T-helper 2 cell treated with Interferon-gamma antibody and Interleukin-4, amounts not matched to agents 5 μg/mL and 100 μg/mL, for 36 hours (primary cell): ENCODE measurements at regions not wholly inside any gene's neighbourhood (a gene's known extent, or its start where the extent isn't known, plus 50 kb on each side); places are given as distances from the start of the nearest gene placed in this dataset.
A peak's percentile ranks its signal among the peaks of the same experiment; 100 is the strongest.
"Not testable (repeated sequence)": the region's sequence is repeated elsewhere in the genome, so short reads cannot be mapped to it uniquely, and the experiment has no call there.

ENCODE experiments used
- DNase-seq: peaks from one replicate; pipeline ENCODE4 v3.0.0; 2021; ENCODE audit warnings: low spot score
- H3K27ac Mint-ChIP-seq: one replicate; pipeline ENCODE4 v1.8.0; 2021; ENCODE audit warnings: mild to moderate bottlenecking, mixed read lengths
- H3K27me3 Mint-ChIP-seq: one replicate; pipeline ENCODE4 v1.8.0; 2021; ENCODE audit warnings: low read depth, mixed read lengths
- H3K36me3 Mint-ChIP-seq: one replicate; pipeline ENCODE4 v1.8.0; 2021; ENCODE audit warnings: low read depth, mixed read lengths
- H3K4me1 Mint-ChIP-seq: one replicate; pipeline ENCODE4 v1.8.0; 2021; ENCODE audit warnings: low read depth, mixed read lengths
- H3K4me3 Mint-ChIP-seq: one replicate; pipeline ENCODE4 v1.8.0; 2022; ENCODE audit warnings: mild to moderate bottlenecking, moderate library complexity, mixed read lengths
- H3K9me3 Mint-ChIP-seq: one replicate; pipeline ENCODE4 v1.8.0; 2021; ENCODE audit warnings: mixed read lengths

DNA sequence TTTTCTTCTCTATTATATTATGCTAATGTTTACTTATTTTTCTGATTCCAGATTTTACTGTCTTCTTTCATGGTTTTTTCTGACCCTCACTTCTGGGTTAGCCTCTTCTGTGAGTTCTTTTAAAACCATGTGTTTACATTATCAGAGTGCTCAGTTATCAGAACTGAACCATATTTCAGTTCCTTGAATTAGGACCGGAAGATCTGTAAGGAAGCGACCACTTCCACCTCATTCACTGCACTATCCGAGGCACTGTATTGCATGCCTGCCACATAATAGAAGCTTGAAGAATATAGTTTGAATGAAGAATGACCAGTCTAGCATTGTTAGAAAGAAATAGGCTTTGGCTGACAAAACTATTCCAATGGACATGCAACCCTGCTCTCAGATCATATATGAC is 281.0 kb upstream of the DEPDC1 start:
- H3K4me1 Mint-ChIP-seq = no peaks in the 10 kb centered on the region

DNA sequence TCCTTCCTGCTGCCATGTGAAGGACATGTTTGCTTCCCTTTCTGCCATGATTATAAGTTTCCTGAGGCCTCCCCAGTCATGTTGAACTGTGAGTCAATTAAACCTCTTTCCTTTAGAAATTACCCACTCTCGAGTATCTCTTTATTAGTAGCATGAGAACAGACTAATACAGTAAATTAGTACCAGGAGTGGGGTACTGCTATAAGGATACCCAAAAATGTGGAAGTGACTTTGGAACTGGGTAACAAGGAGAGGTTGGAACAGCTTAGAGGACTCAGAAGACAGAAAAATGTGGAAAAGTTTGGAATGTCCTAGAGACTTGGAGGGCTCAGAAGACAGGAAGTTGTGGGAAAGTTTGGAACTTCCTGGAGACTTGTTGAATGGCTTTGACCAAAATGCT is 283.0 kb upstream of the DEPDC1 start:
- not testable (repeated sequence) for H3K4me3 Mint-ChIP-seq, DNase-seq, H3K4me1 Mint-ChIP-seq, H3K27ac Mint-ChIP-seq, H3K27me3 Mint-ChIP-seq, H3K36me3 Mint-ChIP-seq
- H3K9me3 Mint-ChIP-seq = peaks cover 37% of the 10 kb centered on the region

More for the DNA sequence above, 281.0 kb upstream of the DEPDC1 start:
- H3K27me3 Mint-ChIP-seq = no peaks in the 10 kb centered on the region
- no peaks in the 10 kb centered on the region for H3K36me3 Mint-ChIP-seq
- H3K4me3 Mint-ChIP-seq = no peak overlapping the region
- no peak for DNase-seq
- H3K9me3 Mint-ChIP-seq = peaks cover 38% of the 10 kb centered on the region
- no peak overlapping the region for H3K27ac Mint-ChIP-seq

DNA sequence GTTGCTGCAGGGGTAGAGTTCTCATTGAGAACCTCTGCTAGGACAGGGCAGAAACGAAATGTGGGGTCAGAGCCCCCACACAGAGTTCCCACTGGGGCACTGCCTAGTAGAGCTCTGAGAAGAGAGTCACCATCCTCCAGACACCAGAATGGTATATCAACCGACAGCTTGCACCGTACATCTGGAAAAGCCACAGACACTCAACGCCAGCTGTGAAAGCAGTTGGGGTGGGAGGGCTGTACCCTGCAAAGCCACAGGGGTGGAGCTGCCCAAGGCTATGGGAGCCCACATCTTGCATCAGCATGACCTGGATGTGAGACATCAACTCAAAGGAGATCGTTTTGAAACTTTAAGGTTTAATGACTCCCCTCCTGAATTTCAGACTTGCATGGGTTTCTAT is 284.0 kb upstream of the DEPDC1 start:
- H3K27ac Mint-ChIP-seq = no peak overlapping the region
- no peak overlapping the region for H3K4me3 Mint-ChIP-seq
- H3K9me3 Mint-ChIP-seq = peaks cover 37% of the 10 kb centered on the region
- DNase-seq = no peak
- H3K36me3 Mint-ChIP-seq = no peaks in the 10 kb centered on the region
- no peaks in the 10 kb centered on the region for H3K4me1 Mint-ChIP-seq
- H3K27me3 Mint-ChIP-seq = no peaks in the 10 kb centered on the region

DNA sequence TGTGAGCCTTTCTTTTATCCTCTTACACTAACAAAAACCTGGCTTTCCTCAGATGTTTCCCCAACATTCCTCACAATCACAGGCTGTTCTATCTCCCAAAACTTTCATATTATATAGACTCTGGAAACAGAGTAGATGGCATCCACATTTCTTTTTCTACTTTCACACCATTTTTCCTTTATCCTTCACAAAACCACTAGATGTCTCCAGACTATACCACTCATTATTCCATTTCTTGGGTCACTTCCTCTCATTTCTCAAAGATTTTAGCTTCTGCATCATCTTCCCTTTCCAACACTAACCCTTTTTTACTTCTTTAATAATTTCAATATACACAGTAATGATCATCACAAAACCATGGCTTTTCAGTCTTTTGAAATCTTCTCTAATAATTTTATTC is 286.0 kb upstream of the DEPDC1 start:
- no peaks in the 10 kb centered on the region for H3K27me3 Mint-ChIP-seq
- no peak for DNase-seq
- no peaks in the 10 kb centered on the region for H3K36me3 Mint-ChIP-seq
- H3K27ac Mint-ChIP-seq = no peak overlapping the region
- peaks cover 37% of the 10 kb centered on the region for H3K9me3 Mint-ChIP-seq
- no peak overlapping the region for H3K4me3 Mint-ChIP-seq
- no peaks in the 10 kb centered on the region for H3K4me1 Mint-ChIP-seq

DNA sequence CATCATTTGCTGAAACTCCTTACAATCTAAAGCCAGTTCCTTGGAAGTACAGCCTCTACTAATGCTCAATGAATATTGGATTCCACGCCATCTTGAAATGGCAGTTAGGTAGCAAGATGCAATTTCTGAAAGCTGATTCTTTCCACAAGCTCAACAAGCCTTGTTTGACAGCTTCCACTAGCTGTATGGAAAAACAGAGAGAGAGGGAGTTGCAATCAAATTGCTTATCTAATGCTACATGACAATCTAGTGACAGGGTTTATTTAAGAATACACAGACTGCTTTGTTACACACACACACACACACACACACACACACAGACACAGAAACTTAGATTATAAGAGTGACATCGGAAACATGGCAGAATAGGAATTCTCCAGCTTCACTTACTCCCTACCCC is 288.4 kb upstream of the DEPDC1 start:
- no peak for DNase-seq
- no peaks in the 10 kb centered on the region for H3K27me3 Mint-ChIP-seq
- no peak overlapping the region for H3K4me3 Mint-ChIP-seq
- H3K4me1 Mint-ChIP-seq = peaks cover 1% of the 10 kb centered on the region
- no peaks in the 10 kb centered on the region for H3K36me3 Mint-ChIP-seq
- H3K9me3 Mint-ChIP-seq = peaks cover 28% of the 10 kb centered on the region
- no peak overlapping the region for H3K27ac Mint-ChIP-seq

DNA sequence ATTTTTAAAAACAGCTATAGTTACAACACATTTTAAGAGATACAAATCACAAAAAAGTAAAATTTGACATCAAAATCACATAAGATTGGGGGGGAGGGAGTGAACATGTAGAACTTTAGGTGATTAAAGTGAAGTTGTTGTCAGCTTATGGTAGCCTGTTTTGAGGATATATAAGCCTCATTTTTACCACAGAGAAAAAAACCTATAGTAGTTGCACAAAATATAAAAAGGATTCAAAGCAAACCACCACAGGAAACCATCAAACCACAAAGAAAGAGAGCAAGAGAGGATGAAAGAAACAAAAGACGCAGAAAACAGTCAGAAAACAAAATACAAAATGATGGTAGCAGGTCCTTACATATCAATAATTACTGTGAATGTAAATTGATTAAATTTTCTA is 291.9 kb upstream of the DEPDC1 start:
- Mint-ChIP-seq H3K27me3 (no peaks in the 10 kb centered on the region), H3K27ac (peak overlapping the region; percentile 5), H3K4me1 (peaks cover 1% of the 10 kb centered on the region), H3K36me3 (no peaks in the 10 kb centered on the region), H3K9me3 (no peaks in the 10 kb centered on the region), H3K4me3 (no peak overlapping the region)
- no peak for DNase-seq

DNA sequence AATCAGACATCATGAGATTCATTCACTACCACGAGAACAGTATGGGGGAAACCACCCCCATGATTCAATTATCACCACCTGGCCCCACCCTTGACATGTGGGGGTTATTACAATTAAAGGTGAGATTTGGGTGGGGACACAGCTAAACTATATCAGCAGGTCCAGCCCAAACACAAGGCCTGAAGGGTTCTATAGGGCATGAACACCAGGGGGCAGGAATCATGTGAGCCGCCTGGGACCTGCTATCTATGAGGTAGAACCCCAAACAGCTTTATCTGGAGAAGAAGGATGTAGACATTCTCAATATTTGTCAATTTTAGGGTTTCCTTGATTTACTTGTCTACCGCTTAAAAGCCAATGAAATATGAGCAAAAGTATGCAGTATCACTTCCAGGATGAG is 294.9 kb upstream of the DEPDC1 start:
- Mint-ChIP-seq H3K4me1 (peaks cover 1% of the 10 kb centered on the region), H3K9me3 (no peaks in the 10 kb centered on the region), H3K4me3 (no peak overlapping the region), H3K27ac (no peak overlapping the region), H3K27me3 (no peaks in the 10 kb centered on the region), H3K36me3 (no peaks in the 10 kb centered on the region)
- no peak for DNase-seq

DNA sequence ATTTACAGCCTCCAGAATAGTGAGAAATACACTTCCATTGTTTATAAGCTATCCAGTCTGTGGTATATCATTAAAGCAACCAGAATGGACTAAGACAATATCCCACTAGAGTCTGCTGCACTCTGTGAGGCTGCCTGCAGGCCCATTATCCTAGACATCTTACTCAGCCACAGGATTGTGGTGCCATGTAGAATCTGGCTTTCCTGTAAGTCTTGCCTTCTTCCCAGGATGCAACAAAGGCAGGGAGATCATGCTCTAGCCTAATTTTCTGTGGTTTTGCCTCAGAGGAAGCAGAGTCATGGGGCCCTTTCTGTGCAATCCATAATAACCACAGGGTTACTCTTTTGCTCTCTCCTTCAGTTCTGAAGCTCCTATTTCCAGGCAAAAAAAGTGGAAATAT is 299.1 kb upstream of the DEPDC1 start:
- H3K27me3 Mint-ChIP-seq = no peaks in the 10 kb centered on the region
- H3K4me3 Mint-ChIP-seq = no peak overlapping the region

DNA sequence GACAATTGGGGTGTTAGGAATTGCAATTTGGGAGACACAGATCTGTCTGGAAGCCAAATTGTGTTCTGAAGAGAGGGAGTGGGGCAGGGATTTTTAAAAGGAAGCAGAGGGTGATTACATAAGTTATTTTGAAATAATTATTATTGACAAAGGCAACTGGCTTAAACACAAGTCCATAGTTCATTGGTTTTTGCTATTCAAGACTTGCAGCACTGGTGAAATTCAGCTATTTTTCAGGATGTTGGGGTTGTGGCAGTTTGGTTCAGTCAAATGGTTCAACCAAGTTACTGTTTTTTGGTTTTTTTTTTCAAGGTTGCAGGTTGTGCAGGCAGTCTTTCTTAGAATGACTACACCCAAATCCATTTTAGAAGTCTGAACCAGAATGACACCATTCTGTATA is 300.0 kb upstream of the DEPDC1 start:
- H3K36me3 Mint-ChIP-seq = no peaks in the 10 kb centered on the region
- H3K27me3 Mint-ChIP-seq = no peaks in the 10 kb centered on the region
- H3K27ac Mint-ChIP-seq = no peak overlapping the region
- DNase-seq = no peak
- no peak overlapping the region for H3K4me3 Mint-ChIP-seq
- H3K4me1 Mint-ChIP-seq = peaks cover 2% of the 10 kb centered on the region
- no peaks in the 10 kb centered on the region for H3K9me3 Mint-ChIP-seq

More for the DNA sequence above, 299.1 kb upstream of the DEPDC1 start:
- H3K9me3 Mint-ChIP-seq = no peaks in the 10 kb centered on the region
- peaks cover 2% of the 10 kb centered on the region for H3K4me1 Mint-ChIP-seq
- no peak overlapping the region for H3K27ac Mint-ChIP-seq
- DNase-seq = no peak
- H3K36me3 Mint-ChIP-seq = no peaks in the 10 kb centered on the region

DNA sequence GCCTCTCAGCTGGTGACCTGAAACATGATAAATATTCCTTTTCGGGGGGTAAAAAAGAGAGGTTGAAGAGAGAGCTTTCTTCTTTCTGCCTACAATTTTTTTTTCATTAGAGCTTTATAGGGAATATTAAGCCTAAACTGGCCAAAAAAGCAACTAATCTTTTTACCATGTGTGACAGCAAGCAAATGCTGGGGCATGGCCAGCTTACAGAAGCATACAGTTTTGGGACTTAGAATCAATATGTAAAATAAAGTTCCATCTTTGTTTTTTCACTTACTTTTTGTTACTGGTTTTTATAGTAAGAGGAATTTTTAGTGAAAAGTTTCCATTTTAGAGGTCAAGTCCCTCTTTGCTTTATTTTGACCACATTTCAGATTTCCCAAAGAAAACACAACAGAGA is 301.2 kb upstream of the DEPDC1 start:
- Mint-ChIP-seq H3K4me1 (peaks cover 2% of the 10 kb centered on the region), H3K27me3 (no peaks in the 10 kb centered on the region), H3K9me3 (no peaks in the 10 kb centered on the region), H3K4me3 (no peak overlapping the region), H3K36me3 (no peaks in the 10 kb centered on the region), H3K27ac (no peak overlapping the region)
- DNase-seq = no peak

DNA sequence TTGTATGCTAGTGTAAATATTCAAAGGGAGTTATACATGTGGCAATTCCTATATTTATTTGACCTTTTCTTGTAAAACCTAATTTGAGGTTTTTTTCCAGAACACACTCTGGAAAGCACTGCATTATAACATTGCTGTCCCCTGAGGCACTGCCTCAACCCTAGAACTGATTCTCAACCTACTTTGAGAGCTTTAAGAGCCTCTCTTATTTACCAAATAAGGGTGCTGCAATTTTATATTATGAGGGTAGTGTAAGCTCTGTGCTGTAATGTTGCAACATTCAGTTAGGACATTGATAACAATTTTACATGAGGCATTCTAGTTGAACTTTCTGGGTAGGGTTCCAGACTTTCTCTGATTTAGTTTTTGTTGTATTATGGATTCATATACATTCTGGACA is 302.2 kb upstream of the DEPDC1 start:
- no peak overlapping the region for H3K27ac Mint-ChIP-seq

DNA sequence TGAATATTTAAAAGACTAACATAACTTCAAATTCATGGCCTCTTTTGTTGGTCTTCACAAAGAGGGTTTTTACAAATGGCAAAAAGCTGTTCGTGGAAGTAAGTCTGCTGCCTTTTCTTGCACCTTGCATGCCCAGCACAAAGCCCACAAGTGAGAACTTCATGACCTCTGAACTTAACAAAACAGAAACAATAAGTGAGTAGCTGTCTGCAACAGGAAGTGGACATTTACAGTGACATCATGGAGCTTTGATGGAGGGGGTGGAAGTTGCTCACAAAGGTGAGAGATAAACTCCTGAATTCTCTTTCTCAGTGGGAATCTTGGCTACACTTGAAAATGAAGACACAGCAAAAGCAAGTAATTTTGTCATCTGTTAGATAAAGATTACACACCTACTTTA is 303.3 kb upstream of the DEPDC1 start:
- Mint-ChIP-seq H3K4me3 (no peak overlapping the region), H3K4me1 (peaks cover 2% of the 10 kb centered on the region), H3K36me3 (no peaks in the 10 kb centered on the region), H3K9me3 (no peaks in the 10 kb centered on the region), H3K27me3 (no peaks in the 10 kb centered on the region), H3K27ac (no peak overlapping the region)
- DNase-seq = no peak

More for the DNA sequence above, 302.2 kb upstream of the DEPDC1 start:
- no peaks in the 10 kb centered on the region for H3K36me3 Mint-ChIP-seq
- H3K27me3 Mint-ChIP-seq = no peaks in the 10 kb centered on the region
- no peaks in the 10 kb centered on the region for H3K9me3 Mint-ChIP-seq
- no peak overlapping the region for H3K4me3 Mint-ChIP-seq
- H3K4me1 Mint-ChIP-seq = peaks cover 2% of the 10 kb centered on the region
- no peak for DNase-seq

DNA sequence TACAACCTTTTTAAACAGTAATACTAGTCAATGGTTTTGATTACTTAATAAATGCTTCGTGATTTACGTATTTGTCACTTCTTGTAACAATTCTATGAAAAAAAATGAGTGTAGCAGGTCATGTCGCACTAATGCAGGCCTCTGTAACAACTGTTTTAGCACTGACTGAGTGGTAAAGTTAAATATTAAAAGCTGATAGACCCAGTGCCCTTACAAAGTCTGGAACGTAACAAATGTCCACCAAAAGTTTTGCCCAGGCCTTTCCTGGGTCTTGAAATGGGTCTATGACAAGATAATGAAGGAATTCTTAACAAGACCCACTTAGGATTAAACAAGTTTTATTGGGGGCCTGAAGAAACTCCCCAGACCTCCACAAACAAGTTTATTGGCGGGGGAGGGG is 304.6 kb upstream of the DEPDC1 start:
- H3K27ac Mint-ChIP-seq = no peak overlapping the region
- H3K4me1 Mint-ChIP-seq = peaks cover 2% of the 10 kb centered on the region
- H3K27me3 Mint-ChIP-seq = no peaks in the 10 kb centered on the region
- no peak for DNase-seq
- no peaks in the 10 kb centered on the region for H3K9me3 Mint-ChIP-seq
- H3K36me3 Mint-ChIP-seq = no peaks in the 10 kb centered on the region
- H3K4me3 Mint-ChIP-seq = no peak overlapping the region

DNA sequence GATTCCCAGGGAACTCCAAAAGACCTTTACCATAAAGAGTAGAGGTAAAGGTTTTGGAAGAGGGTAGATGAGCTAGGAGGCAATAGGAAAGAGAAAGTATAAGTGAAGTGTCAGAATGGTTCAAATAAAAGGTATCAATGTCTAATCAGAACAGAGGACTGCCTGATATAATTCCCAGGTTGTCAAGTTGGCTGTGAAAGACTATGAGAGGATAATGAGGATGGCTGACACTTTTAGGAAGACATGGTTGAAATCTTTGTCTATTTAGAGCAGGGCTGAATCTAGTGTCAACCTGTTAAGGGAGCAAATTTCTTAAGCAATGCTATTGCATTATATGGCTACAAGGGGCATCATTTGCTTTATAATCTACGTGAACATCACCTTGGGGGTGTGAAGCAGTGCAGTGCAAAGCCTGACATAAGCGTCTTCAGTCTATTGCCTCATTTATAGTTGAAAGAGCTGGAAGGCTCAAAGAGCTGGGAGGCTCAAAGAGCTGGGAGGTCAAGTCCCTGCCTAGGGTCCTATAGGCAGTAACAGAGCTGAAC is 308.3 kb upstream of the DEPDC1 start:
- no peaks in the 10 kb centered on the region for H3K27me3 Mint-ChIP-seq

DNA sequence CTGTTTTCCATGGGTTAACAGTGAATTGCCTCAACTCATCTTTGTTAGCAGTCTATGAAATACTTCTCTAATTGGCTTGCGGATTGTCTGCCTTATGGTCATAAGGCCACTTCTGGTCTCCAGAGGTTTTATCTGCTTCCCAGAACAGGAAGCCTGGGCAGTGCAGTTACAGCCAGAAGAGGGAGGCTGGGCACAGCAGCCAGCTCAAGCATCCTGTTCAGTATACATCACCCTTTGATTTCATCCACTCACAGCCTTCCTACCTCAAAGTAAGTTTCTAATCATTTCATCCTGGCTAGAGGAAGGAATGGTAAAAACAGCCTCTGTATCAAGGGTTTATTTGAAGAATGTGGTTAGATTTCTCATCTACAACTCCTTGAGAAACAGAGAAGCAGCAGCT is 311.5 kb upstream of the DEPDC1 start:
- no peaks in the 10 kb centered on the region for H3K9me3 Mint-ChIP-seq
- H3K27ac Mint-ChIP-seq = no peak overlapping the region
- H3K36me3 Mint-ChIP-seq = no peaks in the 10 kb centered on the region
- DNase-seq = no peak
- no peaks in the 10 kb centered on the region for H3K4me1 Mint-ChIP-seq
- no peak overlapping the region for H3K4me3 Mint-ChIP-seq
- H3K27me3 Mint-ChIP-seq = no peaks in the 10 kb centered on the region

More for the DNA sequence above, 308.3 kb upstream of the DEPDC1 start:
- DNase-seq = no peak
- no peak overlapping the region for H3K27ac Mint-ChIP-seq
- H3K36me3 Mint-ChIP-seq = no peaks in the 10 kb centered on the region
- no peaks in the 10 kb centered on the region for H3K9me3 Mint-ChIP-seq
- H3K4me1 Mint-ChIP-seq = peaks cover under 1% of the 10 kb centered on the region
- no peak overlapping the region for H3K4me3 Mint-ChIP-seq
